Loucy (cell line): ENCODE measurements at regions not wholly inside any gene's neighbourhood (a gene's known extent, or its start where the extent isn't known, plus 50 kb on each side); places are given as distances from the start of the nearest gene placed in this dataset.

ENCODE experiments used
- H2AFZ ChIP-seq: fragments of 200-600 bp; sonication (generic); 2 replicates; pipeline ENCODE4 v1.6.0; 2016; ENCODE audit warnings: antibody characterized with exemption, mild to moderate bottlenecking, low read length, moderate library complexity
- H3F3A ChIP-seq: fragments of 200-600 bp; 2 replicates; pipeline ENCODE4 v1.6.0; 2016; ENCODE audit warnings: antibody characterized with exemption, low read depth, mild to moderate bottlenecking
- H3K27me3 ChIP-seq: fragments of 200-600 bp; sonication (generic); 2 replicates; pipeline ENCODE4 v1.6.1; 2014; ENCODE audit warnings: low read length, mild to moderate bottlenecking; ENCODE audit not compliant: insufficient read depth, poor library complexity, severe bottlenecking
- H3K36me3 ChIP-seq: fragments of 200-600 bp; sonication (generic); 2 replicates; pipeline ENCODE4 v1.6.1; 2016; ENCODE audit warnings: low read length; ENCODE audit not compliant: insufficient read depth
- H3K4me1 ChIP-seq: fragments of 200-600 bp; sonication (generic); 2 replicates; pipeline ENCODE4 v1.5.1; 2014; ENCODE audit warnings: low read length, mild to moderate bottlenecking; ENCODE audit not compliant: insufficient read depth, poor library complexity, severe bottlenecking
- H3K4me2 ChIP-seq: fragments of 200-600 bp; sonication (generic); 2 replicates; pipeline ENCODE4 v1.6.0; 2014; ENCODE audit warnings: antibody characterized with exemption, low read length, low read depth, mild to moderate bottlenecking; ENCODE audit not compliant: poor library complexity, severe bottlenecking
- H3K4me3 ChIP-seq: fragments of 200-600 bp; sonication (generic); 2 replicates; pipeline ENCODE4 v1.5.1; 2014; ENCODE audit warnings: low read length, mild to moderate bottlenecking, mixed read lengths; ENCODE audit not compliant: poor library complexity, severe bottlenecking
- H3K79me2 ChIP-seq: fragments of 200-600 bp; sonication (generic); 2 replicates; pipeline ENCODE4 v1.6.1; 2014; ENCODE audit warnings: low read length; ENCODE audit not compliant: insufficient read depth
- H3K9ac ChIP-seq: fragments of 200-600 bp; sonication (generic); 2 replicates; pipeline ENCODE4 v1.6.0; 2014; ENCODE audit warnings: mild to moderate bottlenecking, low read depth, low read length, moderate library complexity; ENCODE audit not compliant: poor library complexity, severe bottlenecking
- H3K9me2 ChIP-seq: fragments of 200-600 bp; sonication (generic); replicated peaks from 2 replicates; pipeline ENCODE4 v1.6.1; 2016; ENCODE audit warnings: low read depth, low read length, mixed read lengths
- H3K9me3 ChIP-seq: fragments of 200-600 bp; sonication (generic); 2 replicates; pipeline ENCODE4 v1.6.1; 2014; ENCODE audit warnings: mild to moderate bottlenecking, antibody characterized with exemption, low read length, low read depth; ENCODE audit not compliant: insufficient read depth
- H4K20me1 ChIP-seq: fragments of 200-600 bp; sonication (generic); 2 replicates; pipeline ENCODE4 v1.6.0; 2014; ENCODE audit warnings: antibody characterized with exemption, low read length, mild to moderate bottlenecking; ENCODE audit not compliant: insufficient read depth, poor library complexity, severe bottlenecking
- EZH2phosphoT487 ChIP-seq: fragments of 200-600 bp; IDR thresholded peaks from 2 replicates; pipeline ENCODE4 v1.6.1; 2018; ENCODE audit warnings: antibody characterized with exemption, mild to moderate bottlenecking, moderate library complexity, borderline replicate concordance
- TF ChIP-seq, protein P1 (sequence below): fragments of 200-600 bp; sonication (generic); conservative IDR thresholded peaks from 2 replicates; pipeline ENCODE4 v1.5.1; 2014; ENCODE audit warnings: mild to moderate bottlenecking, antibody characterized with exemption, low read length

DNA sequence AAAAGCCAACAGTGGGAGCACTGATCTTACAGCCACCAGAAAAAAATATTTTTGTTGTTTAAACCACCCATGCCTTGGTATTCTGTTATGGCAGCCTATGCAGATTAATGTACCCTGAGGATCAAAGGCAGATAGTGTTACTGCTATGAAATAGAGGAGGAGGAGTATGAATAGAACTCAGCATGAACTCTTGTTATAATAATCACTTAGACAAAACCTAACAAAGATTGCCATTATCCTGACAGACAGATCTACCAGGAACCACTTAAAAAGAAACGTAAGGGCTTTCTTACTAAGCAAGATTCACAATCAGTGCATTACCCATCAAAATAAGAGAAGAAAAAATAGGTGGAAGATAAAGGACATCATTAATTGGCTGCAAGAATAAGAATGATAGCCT lies 558.3 kb downstream of the GALC start:
- no peaks in the 10 kb centered on the region for H4K20me1 ChIP-seq
- H3K9ac ChIP-seq: no peak overlapping the region
- no peaks in the 10 kb centered on the region for H3K36me3 ChIP-seq
- H3K9me3 ChIP-seq: peaks cover 2% of the 10 kb centered on the region; the same call in 1 of the 2 replicates
- H3F3A ChIP-seq: no peaks in the 10 kb centered on the region
- H2AFZ ChIP-seq: no peak overlapping the region
- no peak overlapping the region for H3K4me2 ChIP-seq
- H3K79me2 ChIP-seq: no peaks in the 10 kb centered on the region
- no peaks in the 10 kb centered on the region for H3K9me2 ChIP-seq
- TF ChIP-seq EZH2phosphoT487: no peak
- TF ChIP-seq, protein P1, sequence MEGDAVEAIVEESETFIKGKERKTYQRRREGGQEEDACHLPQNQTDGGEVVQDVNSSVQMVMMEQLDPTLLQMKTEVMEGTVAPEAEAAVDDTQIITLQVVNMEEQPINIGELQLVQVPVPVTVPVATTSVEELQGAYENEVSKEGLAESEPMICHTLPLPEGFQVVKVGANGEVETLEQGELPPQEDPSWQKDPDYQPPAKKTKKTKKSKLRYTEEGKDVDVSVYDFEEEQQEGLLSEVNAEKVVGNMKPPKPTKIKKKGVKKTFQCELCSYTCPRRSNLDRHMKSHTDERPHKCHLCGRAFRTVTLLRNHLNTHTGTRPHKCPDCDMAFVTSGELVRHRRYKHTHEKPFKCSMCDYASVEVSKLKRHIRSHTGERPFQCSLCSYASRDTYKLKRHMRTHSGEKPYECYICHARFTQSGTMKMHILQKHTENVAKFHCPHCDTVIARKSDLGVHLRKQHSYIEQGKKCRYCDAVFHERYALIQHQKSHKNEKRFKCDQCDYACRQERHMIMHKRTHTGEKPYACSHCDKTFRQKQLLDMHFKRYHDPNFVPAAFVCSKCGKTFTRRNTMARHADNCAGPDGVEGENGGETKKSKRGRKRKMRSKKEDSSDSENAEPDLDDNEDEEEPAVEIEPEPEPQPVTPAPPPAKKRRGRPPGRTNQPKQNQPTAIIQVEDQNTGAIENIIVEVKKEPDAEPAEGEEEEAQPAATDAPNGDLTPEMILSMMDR: no peak
- no peaks in the 10 kb centered on the region for H3K4me1 ChIP-seq
- no peaks in the 10 kb centered on the region for H3K27me3 ChIP-seq
- no peak overlapping the region for H3K4me3 ChIP-seq

- Histone ChIP-seq H3K36me3 (no peaks in the 10 kb centered on the region), H3K4me1 (no peaks in the 10 kb centered on the region), H3K79me2 (no peaks in the 10 kb centered on the region), H3F3A (no peaks in the 10 kb centered on the region), H4K20me1 (no peaks in the 10 kb centered on the region), H3K9me2 (no peaks in the 10 kb centered on the region), H3K27me3 (no peaks in the 10 kb centered on the region), H3K9me3 (peaks cover 2% of the 10 kb centered on the region; the same call in 1 of the 2 replicates), H3K9ac (no peak overlapping the region), H3K4me3 (no peak overlapping the region), H3K4me2 (no peak overlapping the region), H2AFZ (no peak overlapping the region)
- TF ChIP-seq, protein P1: no peak
- TF ChIP-seq EZH2phosphoT487: no peak
These were observed 559.0 kb downstream of the GALC start for GRCh38 chr14:87434011-87434410.

DNA sequence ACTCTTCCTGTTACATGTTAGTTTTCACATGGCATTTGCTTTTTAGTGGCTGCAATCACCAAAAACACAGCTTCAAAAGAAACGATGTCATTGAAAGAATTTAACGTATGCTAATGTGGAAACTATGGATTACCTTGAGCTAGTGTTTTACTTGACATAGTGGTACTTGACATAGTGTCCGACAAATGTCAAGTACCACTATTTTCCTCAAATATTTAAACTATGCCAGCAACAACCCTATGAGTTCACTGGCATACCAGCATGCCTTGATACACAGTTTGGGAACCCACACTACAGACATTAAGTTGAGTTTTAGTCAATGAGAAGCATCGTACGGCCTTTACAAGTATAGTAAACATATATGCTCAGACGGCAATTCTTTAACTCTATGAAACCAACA lies 560.3 kb downstream of the GALC start:
- Histone ChIP-seq H3K4me3 (no peak overlapping the region), H3K9ac (no peak overlapping the region), H3K4me2 (no peak overlapping the region), H3K9me2 (no peaks in the 10 kb centered on the region), H3K9me3 (peaks cover 2% of the 10 kb centered on the region; the same call in 1 of the 2 replicates), H3K27me3 (no peaks in the 10 kb centered on the region), H3F3A (no peaks in the 10 kb centered on the region), H3K36me3 (no peaks in the 10 kb centered on the region), H3K79me2 (no peaks in the 10 kb centered on the region), H3K4me1 (no peaks in the 10 kb centered on the region), H4K20me1 (no peaks in the 10 kb centered on the region), H2AFZ (no peak overlapping the region)
- no peak for TF ChIP-seq EZH2phosphoT487
- TF ChIP-seq, protein P1: no peak
